SK-N-SH (cell line): ENCODE measurements at regions not wholly inside any gene's neighbourhood (a gene's known extent, or its start where the extent isn't known, plus 50 kb on each side); places are given as distances from the start of the nearest gene placed in this dataset.

Source experiments
- CTCF ChIA-PET: fragments of 300-600, 350-600 bp; formaldehyde crosslinking; extraction: SDS; loops from one replicate; lab custom pipeline; 2021; lab: Yijun Ruan, JAX
- POLR2A ChIA-PET: fragments of 350-600 bp; sonication (Branson Sonifier 250); formaldehyde crosslinking; extraction: SDS; loops from one replicate; lab custom pipeline; 2020; ENCODE audit warnings: antibody characterized with exemption, inconsistent platforms; lab: Yijun Ruan, JAX
- DNase-seq: peaks from one replicate; pipeline ENCODE4 v3.0.0; 2012
- H2AFZ ChIP-seq: fragments of 200-600 bp; sonication (generic); 2 replicates; pipeline ENCODE4 v1.8.1; 2016; ENCODE audit warnings: antibody characterized with exemption, mild to moderate bottlenecking, low read depth
- H3F3A ChIP-seq: fragments of 200-600 bp; sonication (generic); replicated peaks from 2 replicates; pipeline ENCODE3; 2016; ENCODE audit warnings: antibody characterized with exemption, mild to moderate bottlenecking; ENCODE audit not compliant: insufficient read depth
- H3K27ac ChIP-seq, 2 experiments: fragments of 200-500 bp in 1 of 2; fragments of 200-600 bp in 1 of 2; sonication (Bioruptor generic) in 1 of 2; sonication (generic), shearing (Covaris generic) in 1 of 2; 2 replicates each; pipeline versions ENCODE4 v1.5.1 to v1.6.1; 2014 to 2016; ENCODE audit warnings: low read depth in 2 of 2, inconsistent platforms in 1 of 2, low read length in 1 of 2, mild to moderate bottlenecking in 1 of 2, mixed read lengths in 1 of 2
- H3K27me3 ChIP-seq: fragments of 200-600 bp; sonication (generic), shearing (Covaris generic); 2 replicates; pipeline ENCODE4 v1.6.1; 2016; ENCODE audit warnings: mixed run types; ENCODE audit not compliant: insufficient read depth
- H3K36me3 ChIP-seq, 2 experiments: fragments of 200-500 bp in 1 of 2; fragments of 200-600 bp in 1 of 2; sonication (Bioruptor generic) in 1 of 2; sonication (generic) in 1 of 2; replicated peaks in 1 of 2; 2 replicates each; pipeline versions ENCODE3 to v1.5.1; 2014 to 2016; ENCODE audit warnings: low read length in 1 of 2, mild to moderate bottlenecking in 1 of 2; ENCODE audit not compliant: insufficient read depth in 2 of 2, control insufficient read depth in 1 of 2
- H3K4me1 ChIP-seq, 2 experiments: fragments of 200-500 bp in 1 of 2; fragments of 200-600 bp in 1 of 2; sonication (Bioruptor generic) in 1 of 2; sonication (generic), shearing (Covaris generic) in 1 of 2; 2 replicates each; pipeline versions ENCODE4 v1.5.1 to v1.6.1; 2014 to 2016; ENCODE audit warnings: low read depth in 1 of 2, low read length in 1 of 2, mixed run types in 1 of 2; ENCODE audit not compliant: insufficient read depth in 2 of 2, control insufficient read depth in 1 of 2
- H3K4me2 ChIP-seq: fragments of 200-600 bp; sonication (generic), shearing (Covaris generic); 2 replicates; pipeline ENCODE4 v1.6.1; 2017; ENCODE audit warnings: mixed run types
- H3K4me3 ChIP-seq, 2 experiments: fragments of 200-500 bp in 1 of 2; fragments of 200-600 bp in 1 of 2; sonication (Bioruptor generic) in 1 of 2; sonication (generic), shearing (Covaris generic) in 1 of 2; 2 replicates each; pipeline versions ENCODE4 v1.5.1 to v1.8.1; 2014 to 2016; ENCODE audit warnings: low read depth in 2 of 2, inconsistent platforms in 1 of 2, low read length in 1 of 2, mild to moderate bottlenecking in 1 of 2, mixed read lengths in 1 of 2, moderate library complexity in 1 of 2
- H3K79me2 ChIP-seq: fragments of 200-600 bp; sonication (generic); 2 replicates; pipeline ENCODE4 v1.8.1; 2017; ENCODE audit warnings: mild to moderate bottlenecking; ENCODE audit not compliant: insufficient read depth
- H3K9ac ChIP-seq: fragments of 200-600 bp; sonication (generic); 2 replicates; pipeline ENCODE4 v1.6.1; 2017; ENCODE audit warnings: mixed run types
- H3K9me2 ChIP-seq: fragments of 200-600 bp; sonication (generic); 2 replicates; pipeline ENCODE4 v1.6.1; 2017; ENCODE audit warnings: mixed run types
- H3K9me3 ChIP-seq: fragments of 200-600 bp; sonication (generic); 2 replicates; pipeline ENCODE4 v1.6.1; 2017; ENCODE audit warnings: mixed run types, mild to moderate bottlenecking, moderate library complexity
- H4K20me1 ChIP-seq: fragments of 200-600 bp; sonication (generic); 2 replicates; pipeline ENCODE4 v1.6.1; 2017; ENCODE audit warnings: mild to moderate bottlenecking, mixed run types; ENCODE audit not compliant: insufficient read depth
- EP300 ChIP-seq, 2 experiments: IDR thresholded peaks; 2 replicates each; pipeline versions ENCODE4 v1.4.0 to v1.6.1; 2012; ENCODE audit warnings: borderline replicate concordance in 1 of 2, low read depth in 1 of 2, low read length in 1 of 2
- EZH2phosphoT487 ChIP-seq: fragments of 200-600 bp; sonication (generic); IDR thresholded peaks from 2 replicates; pipeline ENCODE4 v1.6.1; 2017; ENCODE audit warnings: low read depth, mixed run types, mild to moderate bottlenecking, antibody characterized with exemption, moderate library complexity, borderline replicate concordance
- FOSL2 ChIP-seq: IDR thresholded peaks from 2 replicates; pipeline ENCODE4 v1.4.0; 2012; ENCODE audit warnings: low read depth, mild to moderate bottlenecking, moderate library complexity, borderline replicate concordance
- FOXJ3 ChIP-seq: sonication (generic); formaldehyde crosslinking; IDR thresholded peaks from 2 replicates; pipeline ENCODE4 v1.5.1; 2020; ENCODE audit warnings: mild to moderate bottlenecking, missing genetic modification reagents
- FOXM1 ChIP-seq: IDR thresholded peaks from 2 replicates; pipeline ENCODE4 v1.4.0; 2012; ENCODE audit warnings: low read depth, mild to moderate bottlenecking
- GATA2 ChIP-seq: sonication (generic); formaldehyde crosslinking; IDR thresholded peaks from 2 replicates; pipeline ENCODE4 v1.5.0; 2020; ENCODE audit warnings: mild to moderate bottlenecking, missing genetic modification reagents
- NFIC ChIP-seq: IDR thresholded peaks from 2 replicates; pipeline ENCODE4 v1.4.0; 2012; ENCODE audit warnings: borderline replicate concordance
- NRF1 ChIP-seq: IDR thresholded peaks from 2 replicates; pipeline ENCODE4 v1.6.1; 2012; ENCODE audit warnings: low read depth, mild to moderate bottlenecking, low read length
- POLR2AphosphoS5 ChIP-seq: IDR thresholded peaks from 2 replicates; pipeline ENCODE4 v1.6.1; 2012; ENCODE audit warnings: low read depth, low read length
- RAD21 ChIP-seq: IDR thresholded peaks from 2 replicates; pipeline ENCODE4 v1.6.1; 2012; ENCODE audit warnings: mild to moderate bottlenecking, low read length
- RCOR1 ChIP-seq: fragments of 150-350 bp; IDR thresholded peaks from 2 replicates; pipeline ENCODE4 v1.6.1; 2017; ENCODE audit warnings: antibody characterized with exemption, low read length
- RXRA ChIP-seq: IDR thresholded peaks from 2 replicates; pipeline ENCODE4 v1.4.0; 2012; ENCODE audit warnings: low read depth, mild to moderate bottlenecking, borderline replicate concordance
- TCF12 ChIP-seq: IDR thresholded peaks from 2 replicates; pipeline ENCODE4 v1.4.0; 2012
- USF1 ChIP-seq: IDR thresholded peaks from 2 replicates; pipeline ENCODE4 v1.4.0; 2012; ENCODE audit warnings: low read depth, borderline replicate concordance
- YY1 ChIP-seq: IDR thresholded peaks from 2 replicates; pipeline ENCODE4 v1.4.0; 2012; ENCODE audit warnings: low read depth, mild to moderate bottlenecking
- WGBS: methylation state at CpG from one replicate; pipeline ENCODE4 v1.1.6; 2017; ENCODE audit warnings: low lambda C conversion rate; 5-methylcytosine and 5-hydroxymethylcytosine counted together
- TF ChIP-seq, protein P1 (sequence below): IDR thresholded peaks from 2 replicates; pipeline ENCODE4 v1.6.1; 2012; ENCODE audit warnings: mild to moderate bottlenecking, low read depth, low read length, moderate library complexity
- TF ChIP-seq, protein P2 (sequence below): IDR thresholded peaks from 2 replicates; pipeline ENCODE4; 2012

GRCh38 chr13:54194233-54195024, 1165.8 kb downstream of the OLFM4 start:
- H2AFZ ChIP-seq: no peak overlapping the region
- H3K4me3 ChIP-seq: no peak overlapping the region
- no peak overlapping the region for H3K9ac ChIP-seq
- no peak overlapping the region for H3K27ac ChIP-seq
- POLR2A ChIA-PET: no interaction called here
- H3K27me3 ChIP-seq: no peaks in the 10 kb centered on the region
- H3K9me3 ChIP-seq: no peaks in the 10 kb centered on the region
- H3K79me2 ChIP-seq: no peaks in the 10 kb centered on the region
- no peaks in the 10 kb centered on the region for H3K9me2 ChIP-seq
- no peaks in the 10 kb centered on the region for H3K4me1 ChIP-seq
- H3K4me2 ChIP-seq: no peak overlapping the region
- DNase-seq: no peak
- no peaks in the 10 kb centered on the region for H3F3A ChIP-seq
- no peaks in the 10 kb centered on the region for H3K36me3 ChIP-seq
- TF ChIP-seq, protein P1, sequence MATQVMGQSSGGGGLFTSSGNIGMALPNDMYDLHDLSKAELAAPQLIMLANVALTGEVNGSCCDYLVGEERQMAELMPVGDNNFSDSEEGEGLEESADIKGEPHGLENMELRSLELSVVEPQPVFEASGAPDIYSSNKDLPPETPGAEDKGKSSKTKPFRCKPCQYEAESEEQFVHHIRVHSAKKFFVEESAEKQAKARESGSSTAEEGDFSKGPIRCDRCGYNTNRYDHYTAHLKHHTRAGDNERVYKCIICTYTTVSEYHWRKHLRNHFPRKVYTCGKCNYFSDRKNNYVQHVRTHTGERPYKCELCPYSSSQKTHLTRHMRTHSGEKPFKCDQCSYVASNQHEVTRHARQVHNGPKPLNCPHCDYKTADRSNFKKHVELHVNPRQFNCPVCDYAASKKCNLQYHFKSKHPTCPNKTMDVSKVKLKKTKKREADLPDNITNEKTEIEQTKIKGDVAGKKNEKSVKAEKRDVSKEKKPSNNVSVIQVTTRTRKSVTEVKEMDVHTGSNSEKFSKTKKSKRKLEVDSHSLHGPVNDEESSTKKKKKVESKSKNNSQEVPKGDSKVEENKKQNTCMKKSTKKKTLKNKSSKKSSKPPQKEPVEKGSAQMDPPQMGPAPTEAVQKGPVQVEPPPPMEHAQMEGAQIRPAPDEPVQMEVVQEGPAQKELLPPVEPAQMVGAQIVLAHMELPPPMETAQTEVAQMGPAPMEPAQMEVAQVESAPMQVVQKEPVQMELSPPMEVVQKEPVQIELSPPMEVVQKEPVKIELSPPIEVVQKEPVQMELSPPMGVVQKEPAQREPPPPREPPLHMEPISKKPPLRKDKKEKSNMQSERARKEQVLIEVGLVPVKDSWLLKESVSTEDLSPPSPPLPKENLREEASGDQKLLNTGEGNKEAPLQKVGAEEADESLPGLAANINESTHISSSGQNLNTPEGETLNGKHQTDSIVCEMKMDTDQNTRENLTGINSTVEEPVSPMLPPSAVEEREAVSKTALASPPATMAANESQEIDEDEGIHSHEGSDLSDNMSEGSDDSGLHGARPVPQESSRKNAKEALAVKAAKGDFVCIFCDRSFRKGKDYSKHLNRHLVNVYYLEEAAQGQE: no peak
- no peak for TF ChIP-seq FOXJ3 (CRISPR knock-in tag)
- TF ChIP-seq GATA2 (CRISPR knock-in tag): no peak
- no peak for TF ChIP-seq FOXM1
- no peak for TF ChIP-seq RAD21
- TF ChIP-seq NFIC: no peak
- TF ChIP-seq FOSL2: no peak
- no peak for TF ChIP-seq POLR2AphosphoS5
- TF ChIP-seq EZH2phosphoT487: no peak
- no peak for TF ChIP-seq NRF1
- no peak for TF ChIP-seq YY1
- TF ChIP-seq, protein P2, sequence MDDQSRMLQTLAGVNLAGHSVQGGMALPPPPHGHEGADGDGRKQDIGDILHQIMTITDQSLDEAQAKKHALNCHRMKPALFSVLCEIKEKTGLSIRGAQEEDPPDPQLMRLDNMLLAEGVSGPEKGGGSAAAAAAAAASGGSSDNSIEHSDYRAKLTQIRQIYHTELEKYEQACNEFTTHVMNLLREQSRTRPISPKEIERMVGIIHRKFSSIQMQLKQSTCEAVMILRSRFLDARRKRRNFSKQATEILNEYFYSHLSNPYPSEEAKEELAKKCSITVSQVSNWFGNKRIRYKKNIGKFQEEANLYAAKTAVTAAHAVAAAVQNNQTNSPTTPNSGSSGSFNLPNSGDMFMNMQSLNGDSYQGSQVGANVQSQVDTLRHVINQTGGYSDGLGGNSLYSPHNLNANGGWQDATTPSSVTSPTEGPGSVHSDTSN: no peak
- TF ChIP-seq RXRA: no peak
- no peak for TF ChIP-seq EP300 (IDR thresholded peaks at IDR 0.05; ENCODE audit: borderline replicate concordance in 1 of 2, low read depth in 1 of 2, low read length in 1 of 2)
- TF ChIP-seq USF1: no peak
- no peak for TF ChIP-seq RCOR1
- TF ChIP-seq TCF12: no peak
- WGBS: 8% methylated on average over 5 of the region's 5 CpGs
- no peaks in the 10 kb centered on the region for H4K20me1 ChIP-seq
- CTCF ChIA-PET: no interaction called here
